Epithelial cell of esophagus (primary cell): ENCODE measurements at regions not wholly inside any gene's neighbourhood (a gene's known extent, or its start where the extent isn't known, plus 50 kb on each side); places are given as distances from the start of the nearest gene placed in this dataset.

Source experiments
- DNase-seq: peaks from one replicate; pipeline ENCODE4 v3.0.0; 2010; ENCODE audit warnings: low read depth
- H3K4me3 ChIP-seq: 2 replicates; pipeline ENCODE4 v1.5.1; 2011; ENCODE audit warnings: mild to moderate bottlenecking, low read length, control low read depth
- CTCF ChIP-seq: IDR thresholded peaks from 2 replicates; pipeline ENCODE4 v1.5.1; 2011; ENCODE audit warnings: low read depth, mild to moderate bottlenecking, low read length, control low read depth, inconsistent platforms; ENCODE audit not compliant: insufficient read depth; ENCODE audit errors: missing control alignments

GRCh38 chr15:93700051-93700450, 531.3 kb upstream of the MCTP2 start:
- DNase-seq = no peak
- TF ChIP-seq CTCF = no peak
- no peak overlapping the region for H3K4me3 ChIP-seq

GRCh38 chr15:93694033-93694432, 537.3 kb upstream of the MCTP2 start:
- H3K4me3 ChIP-seq = no peak overlapping the region
- TF ChIP-seq CTCF = no peak
- DNase-seq = peak; percentile 54

- DNase-seq = no peak
- TF ChIP-seq CTCF = no peak
Measured at GRCh38 chr15:93683651-93684050, 547.7 kb upstream of the MCTP2 start.

GRCh38 chr15:93671387-93671943, 559.9 kb upstream of the MCTP2 start:
- no peak for DNase-seq
- TF ChIP-seq CTCF = no peak

More at GRCh38 chr15:93683651-93684050, 547.7 kb upstream of the MCTP2 start:
- no peak overlapping the region for H3K4me3 ChIP-seq

GRCh38 chr15:93670931-93671330, 560.4 kb upstream of the MCTP2 start:
- DNase-seq = no peak

More at GRCh38 chr15:93671387-93671943, 559.9 kb upstream of the MCTP2 start:
- no peak overlapping the region for H3K4me3 ChIP-seq

GRCh38 chr15:93664213-93664956, 567.0 kb upstream of the MCTP2 start:
- no peak for DNase-seq
- H3K4me3 ChIP-seq = no peak overlapping the region
- TF ChIP-seq CTCF = no peak

More at GRCh38 chr15:93670931-93671330, 560.4 kb upstream of the MCTP2 start:
- TF ChIP-seq CTCF = no peak
- no peak overlapping the region for H3K4me3 ChIP-seq
